Transverse colon (tissue), 4 donors: ENCODE measurements at regions not wholly inside any gene's neighbourhood (a gene's known extent, or its start where the extent isn't known, plus 50 kb on each side); places are given as distances from the start of the nearest gene placed in this dataset.

Source experiments
- CTCF ChIP-seq, 5 experiments: fragments of 200-600 bp in 3 of 5; fragments of 450-650 bp in 2 of 5; sonication (generic) in 3 of 5; IDR thresholded peaks; 1 replicate in 2 of 5; 2 replicates in 3 of 5; pipeline ENCODE4 v1.5.1; 2016 to 2017; ENCODE audit warnings: antibody characterized with exemption in 5 of 5, inconsistent platforms in 3 of 5, mild to moderate bottlenecking in 2 of 5, moderate library complexity in 1 of 5
- POLR2AphosphoS5 ChIP-seq, 3 donors: sonication (generic); formaldehyde crosslinking; IDR thresholded peaks; one replicate each; pipeline ENCODE4 v1.6.1; 2016; ENCODE audit warnings: antibody characterized with exemption in 3 of 3

- TF ChIP-seq CTCF (IDR thresholded peaks at IDR 0.05) (no peak), POLR2AphosphoS5 (IDR thresholded peaks at IDR 0.05) (no peak)
Observed at GRCh38 chr6:1254326-1254725, 57.6 kb upstream of the FOXQ1 start.
